ENCODE measurements at regions not wholly inside any gene's neighbourhood (a gene's known extent, or its start where the extent isn't known, plus 50 kb on each side); places are given as distances from the start of the nearest gene placed in this dataset.

DNA sequence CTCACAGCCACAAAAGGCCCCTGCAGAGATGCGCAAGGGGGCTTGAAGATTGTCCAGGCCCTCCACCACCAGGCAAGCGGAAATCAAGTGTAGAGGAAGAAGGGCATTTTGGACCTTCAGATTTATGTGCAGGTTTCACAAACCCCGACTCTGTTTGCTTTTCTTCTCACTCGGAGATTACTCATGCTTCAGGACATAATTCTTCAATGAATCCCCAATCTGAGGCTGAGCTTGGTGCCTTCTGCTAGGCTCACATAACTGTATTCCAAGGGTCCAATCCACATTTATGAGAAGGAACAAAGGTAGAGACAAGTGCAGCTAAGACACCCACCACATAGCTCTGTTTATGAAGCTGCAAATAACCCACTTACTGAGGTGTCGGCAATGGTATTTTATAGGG, 50.6 kb upstream of the NMNAT3 start (continued):
- TF ChIP-seq, protein P1, sequence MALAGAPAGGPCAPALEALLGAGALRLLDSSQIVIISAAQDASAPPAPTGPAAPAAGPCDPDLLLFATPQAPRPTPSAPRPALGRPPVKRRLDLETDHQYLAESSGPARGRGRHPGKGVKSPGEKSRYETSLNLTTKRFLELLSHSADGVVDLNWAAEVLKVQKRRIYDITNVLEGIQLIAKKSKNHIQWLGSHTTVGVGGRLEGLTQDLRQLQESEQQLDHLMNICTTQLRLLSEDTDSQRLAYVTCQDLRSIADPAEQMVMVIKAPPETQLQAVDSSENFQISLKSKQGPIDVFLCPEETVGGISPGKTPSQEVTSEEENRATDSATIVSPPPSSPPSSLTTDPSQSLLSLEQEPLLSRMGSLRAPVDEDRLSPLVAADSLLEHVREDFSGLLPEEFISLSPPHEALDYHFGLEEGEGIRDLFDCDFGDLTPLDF (CRISPR knock-in tag; IDR thresholded peaks at IDR 0.05), result no peak
- TF ChIP-seq, protein P2, sequence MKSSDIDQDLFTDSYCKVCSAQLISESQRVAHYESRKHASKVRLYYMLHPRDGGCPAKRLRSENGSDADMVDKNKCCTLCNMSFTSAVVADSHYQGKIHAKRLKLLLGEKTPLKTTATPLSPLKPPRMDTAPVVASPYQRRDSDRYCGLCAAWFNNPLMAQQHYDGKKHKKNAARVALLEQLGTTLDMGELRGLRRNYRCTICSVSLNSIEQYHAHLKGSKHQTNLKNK (CRISPR knock-in tag; IDR thresholded peaks at IDR 0.05), result no peak
- TF ChIP-seq MXD4 (CRISPR knock-in tag; IDR thresholded peaks at IDR 0.05; ENCODE audit: borderline replicate concordance), result no peak
- no peak for TF ChIP-seq SOX15 (CRISPR knock-in tag; IDR thresholded peaks at IDR 0.05)
- TF ChIP-seq FOXP1 (CRISPR knock-in tag; IDR thresholded peaks at IDR 0.05; ENCODE audit: borderline replicate concordance), result no peak
- TF ChIP-seq, protein P3, sequence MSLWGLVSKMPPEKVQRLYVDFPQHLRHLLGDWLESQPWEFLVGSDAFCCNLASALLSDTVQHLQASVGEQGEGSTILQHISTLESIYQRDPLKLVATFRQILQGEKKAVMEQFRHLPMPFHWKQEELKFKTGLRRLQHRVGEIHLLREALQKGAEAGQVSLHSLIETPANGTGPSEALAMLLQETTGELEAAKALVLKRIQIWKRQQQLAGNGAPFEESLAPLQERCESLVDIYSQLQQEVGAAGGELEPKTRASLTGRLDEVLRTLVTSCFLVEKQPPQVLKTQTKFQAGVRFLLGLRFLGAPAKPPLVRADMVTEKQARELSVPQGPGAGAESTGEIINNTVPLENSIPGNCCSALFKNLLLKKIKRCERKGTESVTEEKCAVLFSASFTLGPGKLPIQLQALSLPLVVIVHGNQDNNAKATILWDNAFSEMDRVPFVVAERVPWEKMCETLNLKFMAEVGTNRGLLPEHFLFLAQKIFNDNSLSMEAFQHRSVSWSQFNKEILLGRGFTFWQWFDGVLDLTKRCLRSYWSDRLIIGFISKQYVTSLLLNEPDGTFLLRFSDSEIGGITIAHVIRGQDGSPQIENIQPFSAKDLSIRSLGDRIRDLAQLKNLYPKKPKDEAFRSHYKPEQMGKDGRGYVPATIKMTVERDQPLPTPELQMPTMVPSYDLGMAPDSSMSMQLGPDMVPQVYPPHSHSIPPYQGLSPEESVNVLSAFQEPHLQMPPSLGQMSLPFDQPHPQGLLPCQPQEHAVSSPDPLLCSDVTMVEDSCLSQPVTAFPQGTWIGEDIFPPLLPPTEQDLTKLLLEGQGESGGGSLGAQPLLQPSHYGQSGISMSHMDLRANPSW (CRISPR knock-in tag; conservative IDR thresholded peaks at IDR 0.05; ENCODE audit: low read depth), result no peak
- TF ChIP-seq ZNF317 (CRISPR knock-in tag; IDR thresholded peaks at IDR 0.05; ENCODE audit: borderline replicate concordance, low read depth), result no peak

Data from WTC11 (cell line).